GM18498 (cell line): ENCODE measurements at regions not wholly inside any gene's neighbourhood (a gene's known extent, or its start where the extent isn't known, plus 50 kb on each side); places are given as distances from the start of the nearest gene placed in this dataset.

Experiments
- ATAC-seq: cut with Tn5 transposase; IDR thresholded peaks from one replicate; pipeline ENCODE4 v1.9.1; 2021; ENCODE audit warnings: mild to moderate bottlenecking, moderate library complexity; ENCODE audit not compliant: unreplicated experiment

DNA sequence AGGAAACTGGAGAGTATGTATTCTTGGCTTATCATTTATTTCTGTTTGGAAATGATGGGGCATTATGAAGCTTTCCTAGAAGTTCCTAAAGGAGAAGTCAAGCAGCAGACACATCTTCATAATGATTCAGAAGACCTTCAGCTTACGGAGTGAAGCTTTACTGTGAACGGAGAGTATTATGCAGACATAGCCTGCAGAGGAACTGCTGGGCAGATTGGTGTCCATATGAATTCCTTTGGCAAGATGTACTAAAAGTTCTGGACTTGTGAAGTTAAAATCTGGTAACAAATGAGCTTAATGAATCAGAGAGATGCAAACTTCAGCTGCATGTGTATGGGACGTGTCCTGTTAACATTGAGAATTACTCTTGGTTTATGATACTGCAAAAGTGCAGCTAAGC is 60.1 kb downstream of the NABP1 start:
- ATAC-seq: no peak

DNA sequence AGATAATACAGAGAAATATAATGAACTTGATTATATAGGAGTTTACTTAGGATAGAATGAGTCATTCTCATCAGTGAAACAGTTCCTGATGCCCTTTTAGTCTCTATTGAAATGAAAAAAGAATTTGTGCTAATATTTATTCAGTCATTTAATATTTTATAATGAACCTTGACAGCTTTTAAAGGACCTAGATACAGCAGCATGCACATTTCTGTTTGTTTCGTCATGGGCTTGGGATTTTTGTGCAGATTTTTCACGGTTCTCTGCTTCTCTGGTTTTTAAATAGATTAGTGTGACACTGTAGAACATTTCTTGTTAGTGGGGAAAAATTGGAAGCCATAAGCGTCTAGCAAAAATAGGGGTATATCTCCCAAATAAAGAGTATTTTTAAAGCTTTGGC is 60.7 kb downstream of the NABP1 start:
- ATAC-seq: no peak

DNA sequence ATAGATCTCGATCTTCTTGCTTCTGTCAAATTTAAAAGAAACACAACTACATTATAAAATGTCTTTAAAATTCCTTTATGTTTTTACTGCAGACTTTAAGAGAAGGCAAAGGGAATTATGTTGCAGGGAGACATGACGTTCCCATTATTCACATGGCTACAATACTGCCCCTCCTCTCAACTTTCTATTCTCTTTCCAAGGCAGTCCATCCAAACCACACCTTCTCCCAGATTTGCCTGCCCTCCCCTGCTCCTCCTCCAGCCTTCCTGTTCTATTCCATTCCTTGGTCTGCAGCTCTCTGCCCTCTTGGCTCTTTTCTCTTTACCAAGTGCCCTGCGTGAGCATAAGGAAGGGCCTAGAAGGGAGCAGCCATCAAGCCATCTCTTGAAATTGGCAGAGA is 61.3 kb downstream of the NABP1 start:
- ATAC-seq: no peak

DNA sequence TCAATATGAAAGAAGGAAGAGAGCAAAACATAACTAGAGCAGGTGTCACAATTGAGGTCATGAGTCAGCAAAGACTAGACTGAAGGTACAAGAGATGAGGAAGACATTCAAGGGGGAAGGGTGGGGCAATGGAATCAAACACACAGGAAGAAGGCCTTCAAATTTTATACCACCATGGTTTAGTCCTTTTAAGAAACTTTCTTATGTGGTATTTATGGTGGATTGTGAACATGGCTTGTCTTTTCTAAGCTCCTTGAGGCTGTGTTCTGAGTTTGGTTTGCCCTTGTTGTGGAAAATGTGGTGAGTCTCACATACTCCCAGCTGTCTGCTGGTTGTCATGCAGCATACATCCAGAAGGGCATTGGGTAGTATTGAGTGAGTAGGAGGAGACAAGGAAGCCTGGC is 62.1 kb downstream of the NABP1 start:
- peak; percentile 96 for ATAC-seq

DNA sequence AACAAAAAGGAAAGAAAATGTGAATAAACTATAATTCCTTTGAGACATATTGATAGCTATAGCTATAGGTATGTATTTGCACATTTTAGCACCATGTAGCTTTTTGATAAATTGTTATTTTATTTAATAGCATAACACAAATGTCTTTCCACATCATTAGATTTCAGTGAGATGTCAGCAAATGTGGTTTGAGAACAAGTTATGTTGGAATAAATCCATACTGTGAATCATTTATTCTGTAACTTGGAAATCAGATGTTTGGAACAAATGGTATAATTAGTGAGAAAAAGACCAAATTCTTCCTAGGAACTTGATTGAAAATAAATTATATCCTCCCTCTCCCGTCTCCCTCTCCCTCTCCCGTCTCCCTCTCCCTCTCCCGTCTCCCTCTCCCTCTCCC is 62.8 kb downstream of the NABP1 start:
- no peak for ATAC-seq

DNA sequence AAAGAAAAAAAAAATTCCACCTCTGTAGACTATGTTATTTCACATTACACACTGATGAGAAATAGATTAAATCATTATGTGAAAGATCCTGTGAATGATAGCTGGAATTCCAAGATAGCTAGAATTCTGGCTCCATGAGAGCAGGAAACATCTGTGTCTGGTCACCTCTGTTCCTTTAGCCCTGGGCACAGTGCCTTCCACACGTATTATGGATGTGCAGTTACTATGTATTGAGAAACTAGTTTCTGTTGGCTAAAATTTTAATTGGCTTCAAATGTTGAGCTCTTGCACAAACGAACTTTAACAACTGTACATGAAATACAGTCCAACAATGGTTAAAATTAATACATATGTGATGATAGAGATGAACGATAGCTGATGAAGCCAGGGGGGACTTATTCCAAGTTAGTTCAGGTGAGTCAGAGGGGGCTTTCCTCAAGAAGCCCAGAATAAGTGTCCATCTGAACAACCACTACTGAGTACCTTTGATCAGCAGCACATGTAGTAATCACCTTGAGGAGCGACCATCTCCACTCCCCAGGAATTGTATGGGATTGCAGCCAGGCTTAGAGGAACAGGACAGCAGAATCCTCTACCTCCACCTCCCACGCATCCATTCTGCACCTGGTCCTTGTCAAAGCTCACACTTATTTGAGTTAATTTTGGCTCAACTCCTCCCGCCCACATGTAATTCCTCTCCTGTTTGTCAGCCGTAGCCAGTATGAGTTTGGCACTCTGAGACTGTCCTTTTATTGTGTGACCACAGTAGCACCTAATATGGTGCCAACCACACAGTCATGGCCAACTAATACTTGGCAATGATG is 68.6 kb downstream of the NABP1 start:
- no peak for ATAC-seq

DNA sequence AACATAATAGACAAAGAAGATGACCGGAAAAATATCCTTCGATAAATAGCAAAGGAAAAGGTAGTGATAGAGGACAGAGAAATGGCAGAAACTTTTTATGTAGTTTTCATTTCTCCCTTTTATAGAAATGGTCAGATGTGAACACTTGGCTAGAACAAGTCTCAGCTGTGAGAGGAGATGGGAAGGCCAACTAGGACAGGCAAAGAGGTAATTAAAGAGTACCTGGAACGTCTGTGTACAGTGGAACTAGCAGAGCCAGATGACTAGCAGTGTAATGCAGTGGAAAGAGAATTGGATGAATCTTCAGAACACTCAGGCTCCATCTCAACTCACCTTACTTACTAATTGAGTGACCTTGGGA is 69.2 kb downstream of the NABP1 start:
- ATAC-seq: no peak

DNA sequence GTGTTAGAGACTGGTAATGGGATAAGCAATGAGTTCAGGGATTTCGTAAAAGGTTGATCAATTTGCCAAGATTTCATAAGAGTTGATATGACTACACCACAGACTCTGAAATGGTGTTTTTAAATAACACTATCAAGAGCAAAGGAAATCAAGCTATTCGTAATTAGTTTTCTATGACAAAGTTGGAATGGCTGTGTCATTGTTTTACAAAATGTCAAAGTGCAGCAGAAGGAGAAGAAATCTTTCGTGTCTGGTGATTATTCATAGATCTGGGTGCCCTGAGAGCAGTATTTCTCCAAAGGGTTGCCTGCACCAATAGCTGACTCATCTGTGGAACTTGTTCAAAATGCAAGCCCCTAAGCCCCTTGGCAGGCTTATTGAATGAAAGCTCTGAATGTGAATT is 70.1 kb downstream of the NABP1 start:
- peak; percentile 41 for ATAC-seq

DNA sequence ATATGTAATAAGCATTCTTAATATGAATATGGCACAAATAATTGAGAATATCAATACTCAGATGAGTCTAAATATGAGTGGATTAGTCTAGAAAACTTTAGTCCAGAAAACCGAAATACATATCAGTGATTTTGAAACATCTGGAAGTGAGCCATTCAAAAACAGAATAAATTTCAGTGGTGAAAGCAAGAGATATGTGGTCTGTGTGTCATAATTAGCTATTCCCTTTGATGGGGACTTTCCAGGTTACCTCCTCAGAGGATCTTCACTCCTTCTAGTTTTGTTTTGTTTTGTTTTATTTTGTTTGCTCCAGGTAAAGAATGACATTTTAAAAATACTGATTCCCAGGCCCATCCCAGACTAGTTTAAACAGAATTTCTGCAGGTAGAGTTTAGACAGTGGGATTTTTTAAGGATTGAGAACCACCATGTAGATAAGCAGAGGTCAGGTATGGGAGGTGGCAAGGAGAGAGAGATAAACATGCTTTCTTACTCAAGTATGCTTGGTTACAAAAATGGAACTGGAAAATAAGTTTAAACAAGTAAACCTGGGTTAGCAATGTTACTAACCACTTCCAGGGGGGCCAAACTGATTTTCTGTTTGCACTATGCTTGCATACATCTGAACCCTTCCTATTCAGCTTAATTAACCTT is 70.7 kb downstream of the NABP1 start:
- ATAC-seq: peak; percentile 65

DNA sequence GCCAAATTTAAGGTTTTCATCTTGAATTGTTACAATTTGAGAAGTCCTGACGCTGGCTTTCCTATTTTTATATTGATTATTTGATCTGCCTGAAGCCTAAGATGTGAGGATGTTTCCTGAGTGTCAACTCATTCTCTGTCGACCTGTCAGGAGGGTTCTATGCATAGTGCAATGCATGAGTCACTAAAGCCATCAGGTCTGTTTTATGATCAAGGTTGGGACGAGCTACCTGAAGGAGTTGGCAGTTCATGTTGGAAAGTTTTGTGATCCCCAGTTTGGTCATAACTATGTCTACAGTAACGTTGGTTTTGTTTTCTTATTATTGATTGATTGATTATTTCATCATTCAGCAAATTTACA is 71.2 kb downstream of the NABP1 start:
- no peak for ATAC-seq

DNA sequence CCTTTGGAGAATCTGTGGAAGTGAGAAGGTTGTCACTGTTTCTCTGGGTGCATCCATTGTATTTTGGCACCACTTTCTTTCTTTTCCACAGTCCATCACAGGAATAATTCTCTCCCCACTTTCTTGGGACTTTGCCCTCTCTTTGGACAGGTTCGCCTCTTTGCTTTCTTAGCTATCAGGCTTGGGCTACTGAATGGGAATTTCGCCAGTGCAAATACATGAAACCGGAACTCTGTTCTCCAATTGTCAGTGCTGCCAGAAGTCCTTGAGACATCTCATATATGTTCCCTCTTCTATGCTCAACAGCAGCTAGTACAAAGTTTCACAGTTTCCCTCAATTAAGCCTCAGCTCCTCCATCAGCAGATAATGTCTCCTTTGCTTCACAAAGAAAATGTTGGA is 76.2 kb downstream of the NABP1 start:
- ATAC-seq: no peak

DNA sequence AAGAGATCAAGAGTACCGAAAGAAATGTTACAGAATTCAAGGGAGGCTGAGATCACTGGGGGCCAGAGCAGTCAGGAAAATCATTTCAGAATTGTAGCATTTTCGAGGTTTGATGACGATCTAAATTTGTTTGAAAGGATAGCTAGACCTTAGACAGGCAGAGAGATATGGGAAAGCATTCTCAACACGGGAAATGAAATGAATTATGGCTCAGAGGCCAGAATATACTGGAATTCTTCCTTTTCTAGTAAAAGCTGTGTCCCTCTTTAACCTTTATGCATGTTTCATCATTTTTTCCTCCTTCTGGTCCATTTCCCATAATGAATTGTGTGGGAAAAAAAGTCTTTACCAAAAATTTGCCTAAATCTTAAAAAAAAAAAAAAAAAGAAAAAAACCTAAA is 78.8 kb downstream of the NABP1 start:
- no peak for ATAC-seq

DNA sequence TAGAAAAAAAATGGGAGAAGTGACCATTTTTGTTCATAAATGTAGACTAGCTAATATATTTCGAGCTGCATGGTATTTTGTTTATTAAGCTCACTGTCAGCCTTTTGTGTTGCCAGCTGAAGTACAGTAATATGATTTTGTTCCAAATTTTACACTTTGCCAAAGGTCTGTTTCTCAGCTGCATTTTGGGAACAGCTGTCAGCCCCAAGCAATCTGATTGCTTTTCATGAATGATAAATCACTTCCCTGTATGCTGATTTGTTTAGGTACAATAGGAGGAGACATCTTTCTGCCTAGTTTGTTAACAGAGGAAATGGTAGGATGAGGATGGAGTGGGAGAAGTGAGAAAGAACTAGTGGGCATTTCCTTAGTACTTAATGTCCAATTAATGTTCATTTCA is 79.3 kb downstream of the NABP1 start:
- no peak for ATAC-seq

DNA sequence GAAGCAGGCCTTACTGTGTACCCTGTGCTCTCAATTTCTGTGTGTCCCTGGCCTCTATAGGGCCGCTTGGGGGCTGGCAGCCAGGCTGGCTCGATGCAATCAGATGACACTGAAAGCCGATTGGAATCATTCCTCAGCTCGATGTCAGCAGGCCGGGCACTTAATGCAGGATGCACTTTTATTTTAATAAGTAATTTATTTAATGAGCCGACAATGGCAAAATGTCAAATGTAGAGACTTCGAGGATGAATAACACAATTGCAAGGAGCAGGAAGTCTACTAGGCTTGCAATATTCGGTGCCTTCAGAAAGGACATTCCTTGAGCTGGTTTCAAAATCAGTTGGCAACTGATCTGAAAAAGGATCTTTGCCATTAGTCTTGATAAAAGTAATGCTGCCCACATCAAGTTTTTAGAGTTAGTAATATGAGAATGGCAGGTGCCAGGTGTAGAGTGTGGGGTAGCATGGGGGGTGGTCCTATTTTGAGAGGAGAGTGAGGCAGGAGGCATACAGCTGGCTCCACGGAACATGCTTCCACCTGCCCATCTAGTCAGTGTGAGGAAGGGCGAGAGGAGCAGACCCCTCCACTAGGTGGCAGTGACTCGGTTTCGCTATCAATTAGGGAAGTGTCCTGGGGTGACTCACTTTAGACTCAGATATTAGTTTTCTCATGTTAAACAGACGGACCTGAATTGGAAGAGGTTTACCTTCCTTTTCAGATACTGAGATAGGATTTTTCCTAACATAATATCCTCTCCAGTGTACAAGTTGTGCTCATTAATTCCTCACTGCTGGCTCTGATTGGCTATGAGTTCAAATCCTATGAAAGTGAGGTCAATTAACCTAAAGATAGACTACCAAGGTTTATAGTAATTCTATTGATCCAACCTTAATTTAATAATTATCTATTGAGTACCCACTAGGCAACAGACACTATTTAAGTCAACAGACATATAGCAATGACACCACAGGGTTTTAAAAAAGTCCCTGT is 80.9 kb downstream of the NABP1 start:
- peak; percentile 100 for ATAC-seq

DNA sequence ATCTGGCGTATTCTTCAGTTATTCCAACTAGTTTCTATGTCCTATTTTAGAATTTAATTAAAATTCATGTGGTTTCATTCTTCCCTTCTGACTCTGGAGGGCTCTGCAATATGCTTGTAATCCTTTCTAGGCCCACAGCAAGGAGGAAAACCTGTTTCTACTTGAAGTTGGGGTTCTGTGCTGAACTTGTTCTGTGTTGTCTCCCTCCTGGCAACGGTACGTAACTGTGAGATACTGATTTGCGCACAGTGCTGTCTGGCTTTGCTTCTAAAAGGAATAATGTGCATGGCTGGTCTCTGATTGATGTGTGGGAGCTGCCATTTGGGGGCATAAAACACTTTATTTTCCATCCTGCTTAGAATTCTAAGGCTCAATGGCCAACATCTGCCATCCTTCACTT is 81.7 kb downstream of the NABP1 start:
- no peak for ATAC-seq

DNA sequence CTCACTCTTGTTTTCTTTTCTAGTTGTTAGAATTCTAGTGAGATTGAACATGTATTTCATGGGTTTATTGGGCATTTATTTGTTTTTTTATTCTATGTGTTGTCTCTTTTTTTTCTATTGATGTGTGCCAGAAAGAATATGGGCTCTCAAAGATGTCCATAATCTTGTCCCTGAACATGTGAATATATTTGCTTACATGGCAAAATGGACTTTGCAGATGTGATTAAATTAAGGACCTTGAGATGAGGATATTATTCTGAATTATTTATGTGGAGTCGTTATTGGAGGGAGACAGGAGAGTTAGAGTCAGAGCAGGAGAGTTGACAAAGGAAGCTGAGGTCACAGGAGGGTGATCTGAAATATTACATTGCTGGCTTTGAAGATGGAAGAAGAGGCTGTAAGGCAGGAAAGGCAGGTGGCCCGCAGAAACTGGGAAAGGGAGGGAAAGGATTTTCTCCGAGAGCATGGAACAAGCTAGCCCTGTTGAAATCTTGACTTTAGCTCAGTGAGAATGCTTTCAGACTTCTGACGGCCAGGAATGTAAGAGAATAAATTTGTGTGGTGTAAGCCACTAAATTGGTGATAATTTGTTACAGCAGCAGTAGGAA is 82.8 kb downstream of the NABP1 start:
- ATAC-seq: no peak

DNA sequence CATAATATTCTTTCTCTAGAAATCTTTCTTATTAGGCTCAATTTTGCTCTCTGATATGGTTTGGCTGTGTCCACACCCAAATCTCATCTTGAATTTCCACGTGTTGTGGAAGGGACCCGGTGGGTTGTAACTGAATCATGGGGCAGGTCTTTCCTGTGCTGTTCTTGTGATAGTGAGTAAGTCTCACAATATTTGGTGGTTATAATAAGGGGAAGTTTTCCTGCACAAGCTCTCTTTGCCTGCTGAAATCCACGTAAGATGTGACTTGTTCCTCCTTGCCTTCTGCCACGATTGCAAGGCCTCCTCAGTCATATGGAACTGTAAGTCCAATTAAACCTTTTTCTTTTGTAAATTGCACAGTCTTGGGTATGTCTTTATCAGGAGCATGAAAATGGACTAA is 73.8 kb downstream of the CAVIN2 start:
- no peak for ATAC-seq

DNA sequence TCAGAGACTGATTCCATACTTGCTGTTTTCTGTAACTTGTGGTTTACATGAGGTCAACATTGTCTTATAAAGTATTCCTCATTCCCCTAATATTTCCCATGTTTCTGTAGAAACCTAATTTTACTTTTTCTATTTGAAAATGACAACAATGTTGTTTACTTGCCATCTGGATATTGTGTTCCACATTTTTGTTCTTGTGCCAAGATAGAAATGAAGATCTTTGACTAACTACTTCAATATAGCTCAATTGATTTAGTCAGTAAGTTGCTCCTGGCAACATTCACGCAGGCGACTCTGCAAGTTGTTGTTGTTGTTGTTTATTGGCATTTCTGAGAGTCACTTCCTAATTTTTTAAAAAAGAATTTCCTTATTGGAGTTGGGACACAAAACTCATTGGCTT is 69.5 kb downstream of the CAVIN2 start:
- no peak for ATAC-seq

DNA sequence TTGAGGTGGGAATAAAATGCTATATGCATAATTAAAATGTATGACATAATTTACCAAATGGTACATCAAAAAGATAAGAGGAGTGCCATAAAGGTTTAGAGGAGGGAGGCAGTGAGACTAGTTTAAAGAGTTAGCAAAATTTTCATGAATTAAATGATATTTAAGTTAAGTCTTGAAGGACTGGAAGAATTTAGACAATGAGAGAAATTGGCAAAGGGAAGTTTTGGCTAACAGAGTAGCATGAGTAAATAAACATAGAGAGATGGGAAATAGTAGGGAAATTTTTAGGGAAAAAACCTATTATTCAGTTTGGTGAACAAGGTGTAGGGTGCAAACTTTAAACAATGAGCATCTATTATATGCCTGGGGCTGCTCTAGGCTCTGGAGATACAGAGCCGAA is 68.8 kb downstream of the CAVIN2 start:
- ATAC-seq: no peak

DNA sequence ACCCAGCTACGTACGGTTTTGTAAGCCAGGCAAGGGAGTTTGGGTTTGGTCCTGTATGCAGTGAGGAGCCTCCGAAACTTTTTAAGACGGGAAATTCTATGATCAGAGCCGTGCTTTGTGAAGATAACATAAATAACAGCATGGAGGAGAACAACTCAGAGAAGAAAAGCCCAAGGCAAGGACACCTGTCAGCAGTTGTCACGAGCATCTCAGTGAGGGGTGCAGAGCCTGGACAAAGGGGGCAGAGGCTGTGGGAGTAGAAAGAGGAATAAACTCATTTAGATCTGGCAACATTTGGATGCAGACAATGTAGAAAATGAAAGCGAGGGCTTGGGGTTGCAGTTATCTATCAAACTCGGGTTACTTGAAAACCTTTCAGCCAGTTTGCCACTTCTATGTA is 64.5 kb downstream of the CAVIN2 start:
- no peak for ATAC-seq

DNA sequence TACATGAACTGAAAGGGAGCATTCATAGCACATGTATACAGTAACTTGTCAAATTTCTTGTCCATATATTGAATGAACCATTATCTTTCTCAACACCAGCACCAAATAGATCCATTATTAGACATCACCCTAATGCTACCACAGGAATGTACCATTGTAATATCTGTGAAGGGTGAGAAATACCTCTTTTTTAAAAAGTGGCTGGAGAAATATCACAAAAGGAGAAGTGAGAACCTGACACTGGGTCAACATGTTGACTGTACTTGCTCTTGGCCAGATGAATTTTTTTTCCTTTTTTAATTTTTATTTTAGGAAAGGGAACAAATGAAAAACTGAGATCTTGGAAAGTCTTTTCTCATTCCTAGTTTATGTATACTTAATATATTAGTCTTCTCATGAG is 63.5 kb downstream of the CAVIN2 start:
- peak; percentile 76 for ATAC-seq
